Endodermal cell (in vitro differentiated cells): ENCODE measurements at regions not wholly inside any gene's neighbourhood (a gene's known extent, or its start where the extent isn't known, plus 50 kb on each side); places are given as distances from the start of the nearest gene placed in this dataset.

Source experiments
- DNase-seq: peaks from one replicate; pipeline ENCODE4 v3.0.0-alpha.2; 2017
- H3K27ac ChIP-seq: 2 replicates; pipeline ENCODE4 v1.5.1; 2013; ENCODE audit warnings: mild to moderate bottlenecking, low read depth, low read length, moderate library complexity
- H3K27me3 ChIP-seq: 2 replicates; pipeline ENCODE4 v1.6.1; 2013; ENCODE audit warnings: mild to moderate bottlenecking, low read length, moderate library complexity; ENCODE audit not compliant: insufficient read depth, control insufficient read depth, poor library complexity, severe bottlenecking
- H3K36me3 ChIP-seq: 2 replicates; pipeline ENCODE4 v1.7.0; 2013; ENCODE audit warnings: mild to moderate bottlenecking, low read length, moderate library complexity; ENCODE audit not compliant: control insufficient read depth, insufficient read depth
- H3K4me1 ChIP-seq: one replicate; pipeline ENCODE4 v1.7.0; 2013; ENCODE audit warnings: low read length; ENCODE audit not compliant: control insufficient read depth, insufficient read depth
- H3K4me3 ChIP-seq: 2 replicates; pipeline ENCODE4 v1.5.1; 2013; ENCODE audit warnings: mild to moderate bottlenecking, low read length, moderate library complexity
- H3K9ac ChIP-seq: 2 replicates; pipeline ENCODE4 v1.6.1; 2013; ENCODE audit warnings: mild to moderate bottlenecking, low read length, moderate library complexity; ENCODE audit not compliant: poor library complexity, severe bottlenecking; ENCODE audit errors: extremely low read depth
- H3K9me3 ChIP-seq: 2 replicates; pipeline ENCODE4 v1.6.1; 2013; ENCODE audit warnings: mild to moderate bottlenecking, low read length, moderate library complexity; ENCODE audit not compliant: control insufficient read depth
- H3K27ac Mint-ChIP-seq: 2 replicates; pipeline ENCODE4 v1.8.0; 2020; ENCODE audit warnings: mixed read lengths
- H3K27me3 Mint-ChIP-seq: 2 replicates; pipeline ENCODE4 v1.8.0; 2021; ENCODE audit warnings: mild to moderate bottlenecking, mixed read lengths; ENCODE audit not compliant: insufficient read depth
- H3K36me3 Mint-ChIP-seq: 2 replicates; pipeline ENCODE4 v1.8.0; 2020; ENCODE audit warnings: low read depth, mixed read lengths
- H3K4me1 Mint-ChIP-seq: 2 replicates; pipeline ENCODE4 v1.8.0; 2020; ENCODE audit warnings: mixed read lengths
- H3K4me3 Mint-ChIP-seq: 2 replicates; pipeline ENCODE4 v1.8.0; 2020; ENCODE audit warnings: mild to moderate bottlenecking, moderate library complexity, mixed read lengths
- H3K9me3 Mint-ChIP-seq: 2 replicates; pipeline ENCODE4 v1.8.0; 2020; ENCODE audit warnings: mild to moderate bottlenecking, mixed read lengths
- WGBS, 2 experiments: methylation state at CpG; one replicate each; pipeline versions ENCODE4 v1.1.5 to v1.1.7; 2013; ENCODE audit warnings: missing lambda C conversion rate in 2 of 2, mixed read lengths in 1 of 2; ENCODE audit not compliant: insufficient coverage in 1 of 2, insufficient read length in 1 of 2; 5-methylcytosine and 5-hydroxymethylcytosine counted together
- TF ChIP-seq, protein P1 (sequence below): fragments of 200-600 bp; sonication (generic); conservative IDR thresholded peaks from 2 replicates; pipeline ENCODE4 v1.5.0; 2021; ENCODE audit warnings: antibody characterized with exemption, mild to moderate bottlenecking

DNA sequence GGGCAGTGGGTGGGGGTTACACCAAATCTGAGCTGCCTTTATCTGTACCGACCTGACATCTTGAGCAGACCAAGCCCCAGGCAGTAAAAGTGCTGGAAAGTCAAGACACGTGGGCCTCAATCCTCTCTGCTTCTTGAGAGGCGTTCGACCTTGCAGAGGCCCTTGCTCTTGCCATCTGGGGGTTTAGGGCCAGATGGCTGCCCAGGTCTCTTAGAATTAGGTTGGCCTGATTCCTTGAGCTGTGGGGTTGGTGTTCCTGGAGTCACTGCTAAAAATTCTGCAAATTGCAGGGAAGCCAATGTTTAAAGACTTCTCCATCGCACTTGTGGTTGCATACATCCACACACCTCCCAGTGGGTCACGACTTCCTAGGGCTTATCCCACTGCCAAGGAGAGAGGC, 238.2 kb upstream of the ASIC2 start:
- TF ChIP-seq, protein P1, sequence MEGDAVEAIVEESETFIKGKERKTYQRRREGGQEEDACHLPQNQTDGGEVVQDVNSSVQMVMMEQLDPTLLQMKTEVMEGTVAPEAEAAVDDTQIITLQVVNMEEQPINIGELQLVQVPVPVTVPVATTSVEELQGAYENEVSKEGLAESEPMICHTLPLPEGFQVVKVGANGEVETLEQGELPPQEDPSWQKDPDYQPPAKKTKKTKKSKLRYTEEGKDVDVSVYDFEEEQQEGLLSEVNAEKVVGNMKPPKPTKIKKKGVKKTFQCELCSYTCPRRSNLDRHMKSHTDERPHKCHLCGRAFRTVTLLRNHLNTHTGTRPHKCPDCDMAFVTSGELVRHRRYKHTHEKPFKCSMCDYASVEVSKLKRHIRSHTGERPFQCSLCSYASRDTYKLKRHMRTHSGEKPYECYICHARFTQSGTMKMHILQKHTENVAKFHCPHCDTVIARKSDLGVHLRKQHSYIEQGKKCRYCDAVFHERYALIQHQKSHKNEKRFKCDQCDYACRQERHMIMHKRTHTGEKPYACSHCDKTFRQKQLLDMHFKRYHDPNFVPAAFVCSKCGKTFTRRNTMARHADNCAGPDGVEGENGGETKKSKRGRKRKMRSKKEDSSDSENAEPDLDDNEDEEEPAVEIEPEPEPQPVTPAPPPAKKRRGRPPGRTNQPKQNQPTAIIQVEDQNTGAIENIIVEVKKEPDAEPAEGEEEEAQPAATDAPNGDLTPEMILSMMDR: no peak
- H3K9ac ChIP-seq: no peak overlapping the region
- H3K4me3 ChIP-seq: no peak overlapping the region
- no peaks in the 10 kb centered on the region for H3K4me1 ChIP-seq
- no peaks in the 10 kb centered on the region for H3K9me3 ChIP-seq
- Mint-ChIP-seq H3K36me3 (no peaks in the 10 kb centered on the region), H3K27ac (no peak overlapping the region), H3K4me1 (no peaks in the 10 kb centered on the region), H3K4me3 (no peak overlapping the region), H3K27me3 (peaks cover 4% of the 10 kb centered on the region), H3K9me3 (peaks cover 13% of the 10 kb centered on the region)
- H3K36me3 ChIP-seq: no peaks in the 10 kb centered on the region
- 86 to 94% methylated on average over 4 to 6 of the region's 6 CpGs for WGBS, 2 experiments
- DNase-seq: no peak
- H3K27me3 ChIP-seq: no peaks in the 10 kb centered on the region
- H3K27ac ChIP-seq: no peak overlapping the region

GRCh38 chr17:33534087-33534486, 241.0 kb upstream of the ASIC2 start:
- WGBS, 2 experiments: 90 to 98% methylated on average over 9 of the region's 9 CpGs
- Histone ChIP-seq H3K4me3 (no peak overlapping the region), H3K27me3 (no peaks in the 10 kb centered on the region), H3K27ac (no peak overlapping the region), H3K36me3 (no peaks in the 10 kb centered on the region), H3K9me3 (no peaks in the 10 kb centered on the region), H3K9ac (no peak overlapping the region), H3K4me1 (no peaks in the 10 kb centered on the region)
- Mint-ChIP-seq H3K4me1 (no peaks in the 10 kb centered on the region), H3K27ac (no peak overlapping the region), H3K36me3 (no peaks in the 10 kb centered on the region), H3K9me3 (no peaks in the 10 kb centered on the region), H3K4me3 (no peak overlapping the region), H3K27me3 (no peaks in the 10 kb centered on the region)
- TF ChIP-seq, protein P1: no peak
- no peak for DNase-seq

GRCh38 chr17:33545124-33545523, 252.0 kb upstream of the ASIC2 start:
- DNase-seq: no peak
- H3K27me3 Mint-ChIP-seq: peaks cover 8% of the 10 kb centered on the region
- H3K9me3 ChIP-seq: no peaks in the 10 kb centered on the region
- H3K9ac ChIP-seq: no peak overlapping the region
- no peak overlapping the region for H3K27ac Mint-ChIP-seq
- no peak overlapping the region for H3K4me3 ChIP-seq
- TF ChIP-seq, protein P1: no peak
- no peaks in the 10 kb centered on the region for H3K36me3 Mint-ChIP-seq
- no peaks in the 10 kb centered on the region for H3K27me3 ChIP-seq
- no peak overlapping the region for H3K27ac ChIP-seq
- no peaks in the 10 kb centered on the region for H3K4me1 Mint-ChIP-seq
- WGBS, 2 experiments: 85 to 92% methylated on average over 4 of the region's 4 CpGs
- H3K4me1 ChIP-seq: no peaks in the 10 kb centered on the region
- H3K9me3 Mint-ChIP-seq: no peaks in the 10 kb centered on the region
- no peak overlapping the region for H3K4me3 Mint-ChIP-seq
- H3K36me3 ChIP-seq: no peaks in the 10 kb centered on the region
